ENCODE measurements at regions not wholly inside any gene's neighbourhood (a gene's known extent, or its start where the extent isn't known, plus 50 kb on each side); places are given as distances from the start of the nearest gene placed in this dataset.

GRCh38 chr14:61847861-61848260 lies 85.6 kb downstream of the SNAPC1 start:
- no peaks in the 10 kb centered on the region for H3K27me3 ChIP-seq
- intact Hi-C loops (cut with DNase I), result no loop called here
- H3K36me3 ChIP-seq, result no peaks in the 10 kb centered on the region
- H3K4me1 ChIP-seq, result no peaks in the 10 kb centered on the region
- 95 to 97% methylated on average over 3 of the region's 3 CpGs for WGBS, 2 donors
- no peak overlapping the region for H3K27ac ChIP-seq
- no peak for DNase-seq
- H3K4me3 ChIP-seq, result no peak overlapping the region
- no peak for TF ChIP-seq EP300 (IDR thresholded peaks at IDR 0.05)
- TF ChIP-seq POLR2A (IDR thresholded peaks at IDR 0.05), result no peak
- no peak for TF ChIP-seq POLR2AphosphoS5 (IDR thresholded peaks at IDR 0.05)
- TF ChIP-seq CTCF (IDR thresholded peaks at IDR 0.05), result no peak
- no peaks in the 10 kb centered on the region for H3K9me3 ChIP-seq

GRCh38 chr14:61854898-61855297 lies 92.7 kb downstream of the SNAPC1 start:
- no peak overlapping the region for H3K4me3 ChIP-seq
- H3K4me1 ChIP-seq, result no peaks in the 10 kb centered on the region
- no peak overlapping the region for H3K27ac ChIP-seq
- DNase-seq, result no peak
- H3K27me3 ChIP-seq, result no peaks in the 10 kb centered on the region
- intact Hi-C loops (cut with DNase I), result no loop called here
- H3K9me3 ChIP-seq, result no peaks in the 10 kb centered on the region
- TF ChIP-seq EP300 (IDR thresholded peaks at IDR 0.05) (no peak), POLR2AphosphoS5 (IDR thresholded peaks at IDR 0.05) (no peak), POLR2A (IDR thresholded peaks at IDR 0.05) (no peak)
- no peaks in the 10 kb centered on the region for H3K36me3 ChIP-seq

- TF ChIP-seq EP300 (IDR thresholded peaks at IDR 0.05), result no peak
- peak in 2 of 4 experiments; percentile 5 to 37 for TF ChIP-seq CTCF (IDR thresholded peaks at IDR 0.05)
- no peak for DNase-seq
- intact Hi-C loops (cut with DNase I), result no loop called here
- Histone ChIP-seq H3K36me3 (no peaks in the 10 kb centered on the region), H3K4me1 (no peaks in the 10 kb centered on the region), H3K27ac (no peak overlapping the region), H3K4me3 (no peak overlapping the region), H3K27me3 (no peaks in the 10 kb centered on the region), H3K9me3 (no peaks in the 10 kb centered on the region)
- 56 to 71% methylated on average over 1 of the region's 1 CpG for WGBS, 2 donors
Observed at GRCh38 chr14:61860294-61860918, 98.2 kb downstream of the SNAPC1 start.

- no peak for TF ChIP-seq CTCF (IDR thresholded peaks at IDR 0.05)
- no peak for TF ChIP-seq EP300 (IDR thresholded peaks at IDR 0.05)
- no peak for TF ChIP-seq POLR2AphosphoS5 (IDR thresholded peaks at IDR 0.05)
- intact Hi-C loops (cut with DNase I), result no loop called here
- no peaks in the 10 kb centered on the region for H3K9me3 ChIP-seq
- H3K27me3 ChIP-seq, result no peaks in the 10 kb centered on the region
- H3K4me1 ChIP-seq, result no peaks in the 10 kb centered on the region
- no peak for DNase-seq
- no peaks in the 10 kb centered on the region for H3K36me3 ChIP-seq
- WGBS, 2 donors, result 54 to 65% methylated on average over 7 of the region's 7 CpGs
- no peak overlapping the region for H3K27ac ChIP-seq
- H3K4me3 ChIP-seq, result no peak overlapping the region
Observed at GRCh38 chr14:61861320-61861865, 99.2 kb downstream of the SNAPC1 start.

GRCh38 chr14:61864329-61864898 lies 102.2 kb downstream of the SNAPC1 start:
- H3K4me1 ChIP-seq, result no peaks in the 10 kb centered on the region
- intact Hi-C loops (cut with DNase I), result no loop called here
- no peaks in the 10 kb centered on the region for H3K27me3 ChIP-seq
- TF ChIP-seq EP300 (IDR thresholded peaks at IDR 0.05) (no peak), POLR2AphosphoS5 (IDR thresholded peaks at IDR 0.05) (no peak), CTCF (IDR thresholded peaks at IDR 0.05) (no peak), POLR2A (IDR thresholded peaks at IDR 0.05) (no peak)
- no peaks in the 10 kb centered on the region for H3K36me3 ChIP-seq
- 92 to 95% methylated on average over 43 of the region's 43 CpGs for WGBS, 2 donors
- no peak overlapping the region for H3K4me3 ChIP-seq
- no peak for DNase-seq
- H3K27ac ChIP-seq, result no peak overlapping the region
- no peaks in the 10 kb centered on the region for H3K9me3 ChIP-seq
